Vagina (tissue), 2 donors: ENCODE measurements at regions not wholly inside any gene's neighbourhood (a gene's known extent, or its start where the extent isn't known, plus 50 kb on each side); places are given as distances from the start of the nearest gene placed in this dataset.
"Not testable (repeated sequence)": the region's sequence is repeated elsewhere in the genome, so short reads cannot be mapped to it uniquely, and the experiment has no call there.

Source experiments
- POLR2A ChIP-seq, 2 donors: fragments of 450-650 bp; IDR thresholded peaks; one replicate each; pipeline ENCODE4 v1.6.1; 2017; ENCODE audit warnings: antibody characterized with exemption in 2 of 2, mild to moderate bottlenecking in 2 of 2, moderate library complexity in 2 of 2
- POLR2AphosphoS5 ChIP-seq, 2 donors: sonication (generic); formaldehyde crosslinking; IDR thresholded peaks; one replicate each; pipeline ENCODE4 v1.9.0; 2017; ENCODE audit warnings: antibody characterized with exemption in 2 of 2, mild to moderate bottlenecking in 2 of 2, low read depth in 1 of 2; ENCODE audit not compliant: insufficient read depth in 1 of 2
- TF ChIP-seq, protein P1 (sequence below), 3 experiments: fragments of 450-650 bp in 2 of 3; fragments of 200-600 bp in 1 of 3; sonication (generic) in 1 of 3; IDR thresholded peaks; one replicate each; pipeline ENCODE4 v1.5.1; 2017 to 2019; ENCODE audit warnings: antibody characterized with exemption in 3 of 3, mild to moderate bottlenecking in 2 of 3, moderate library complexity in 2 of 3

DNA sequence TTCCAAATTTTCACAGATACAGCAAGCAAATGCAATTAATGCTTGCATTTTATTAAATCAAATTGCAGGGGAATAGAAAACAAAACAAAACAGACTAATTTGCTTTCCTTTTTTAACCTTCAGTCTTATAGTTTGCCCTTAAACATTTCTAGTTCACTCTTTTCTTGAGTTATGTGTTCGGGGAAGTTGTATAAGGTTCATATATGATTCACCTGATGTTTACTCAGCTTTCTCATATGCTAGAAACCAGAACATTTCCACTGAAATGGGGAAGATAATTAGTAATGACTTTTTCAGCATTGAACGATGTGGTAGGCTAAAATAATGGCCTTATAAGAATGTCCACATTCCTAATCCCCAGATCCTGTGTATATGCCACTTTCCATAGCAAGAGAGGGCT is 64.6 kb upstream of the NBPF26 start:
- TF ChIP-seq, protein P1, sequence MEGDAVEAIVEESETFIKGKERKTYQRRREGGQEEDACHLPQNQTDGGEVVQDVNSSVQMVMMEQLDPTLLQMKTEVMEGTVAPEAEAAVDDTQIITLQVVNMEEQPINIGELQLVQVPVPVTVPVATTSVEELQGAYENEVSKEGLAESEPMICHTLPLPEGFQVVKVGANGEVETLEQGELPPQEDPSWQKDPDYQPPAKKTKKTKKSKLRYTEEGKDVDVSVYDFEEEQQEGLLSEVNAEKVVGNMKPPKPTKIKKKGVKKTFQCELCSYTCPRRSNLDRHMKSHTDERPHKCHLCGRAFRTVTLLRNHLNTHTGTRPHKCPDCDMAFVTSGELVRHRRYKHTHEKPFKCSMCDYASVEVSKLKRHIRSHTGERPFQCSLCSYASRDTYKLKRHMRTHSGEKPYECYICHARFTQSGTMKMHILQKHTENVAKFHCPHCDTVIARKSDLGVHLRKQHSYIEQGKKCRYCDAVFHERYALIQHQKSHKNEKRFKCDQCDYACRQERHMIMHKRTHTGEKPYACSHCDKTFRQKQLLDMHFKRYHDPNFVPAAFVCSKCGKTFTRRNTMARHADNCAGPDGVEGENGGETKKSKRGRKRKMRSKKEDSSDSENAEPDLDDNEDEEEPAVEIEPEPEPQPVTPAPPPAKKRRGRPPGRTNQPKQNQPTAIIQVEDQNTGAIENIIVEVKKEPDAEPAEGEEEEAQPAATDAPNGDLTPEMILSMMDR (IDR thresholded peaks at IDR 0.05) = not testable (repeated sequence)
- not testable (repeated sequence) for TF ChIP-seq POLR2AphosphoS5 (IDR thresholded peaks at IDR 0.05; ENCODE audit: insufficient read depth in 1 of 2, low read depth in 1 of 2); POLR2A (IDR thresholded peaks at IDR 0.05)
